GM13977 (cell line): ENCODE measurements at regions not wholly inside any gene's neighbourhood (a gene's known extent, or its start where the extent isn't known, plus 50 kb on each side); places are given as distances from the start of the nearest gene placed in this dataset.

Source experiments
- DNase-seq: peaks from one replicate; pipeline ENCODE4 v3.0.0; 2012; ENCODE audit warnings: low spot score
- CTCF ChIP-seq: IDR thresholded peaks from 2 replicates; pipeline ENCODE4 v1.5.1; 2012; ENCODE audit warnings: mild to moderate bottlenecking, control low read depth; ENCODE audit not compliant: insufficient read depth; ENCODE audit errors: extremely low read depth, missing control alignments
- in situ Hi-C: fragments of 300-500 bp; cut with MboI; formaldehyde crosslinking; loops from one replicate; pipeline ENCODE4 v1.12.0; 2022; ENCODE audit warnings: low sequenced_read_pairs, low pct_unique_long_range_greater_than_20kb, mixed read lengths, inconsistent platforms; ENCODE audit not compliant: unreplicated experiment

- DNase-seq = no peak
- TF ChIP-seq CTCF = no peak
- in situ Hi-C loops = no loop called here
Measured at GRCh38 chr5:54848581-54848980, 136.8 kb downstream of the ESM1 start.

GRCh38 chr5:54845567-54845941 is 139.8 kb downstream of the ESM1 start:
- in situ Hi-C loops = no loop called here
- no peak for DNase-seq
- no peak for TF ChIP-seq CTCF

- TF ChIP-seq CTCF = peak; percentile 37
- in situ Hi-C loops = no loop called here
- no peak for DNase-seq
Measured at GRCh38 chr5:54844905-54845566, 140.4 kb downstream of the ESM1 start.

- no peak for DNase-seq
- no peak for TF ChIP-seq CTCF
- in situ Hi-C loops = no loop called here
Measured at GRCh38 chr5:54844266-54844665, 141.1 kb downstream of the ESM1 start.

GRCh38 chr5:54841481-54841880 is 143.9 kb downstream of the ESM1 start:
- in situ Hi-C loops = no loop called here

GRCh38 chr5:54838843-54839242 is 146.6 kb downstream of the ESM1 start:
- in situ Hi-C loops = no loop called here
- no peak for DNase-seq
- TF ChIP-seq CTCF = no peak

More at GRCh38 chr5:54841481-54841880, 143.9 kb downstream of the ESM1 start:
- no peak for DNase-seq
- TF ChIP-seq CTCF = no peak
